Activated CD4-positive, alpha-beta T cell treated with anti-CD3 and anti-CD28 coated beads, Interleukin-2, amount 50 U/mL, for 1 hour (primary cell): ENCODE measurements at regions not wholly inside any gene's neighbourhood (a gene's known extent, or its start where the extent isn't known, plus 50 kb on each side); places are given as distances from the start of the nearest gene placed in this dataset.

Experiments used
- DNase-seq: peaks from one replicate; pipeline ENCODE4 v3.0.0-alpha.2; 2020

- no peak for DNase-seq
Measured at GRCh38 chr21:35792569-35793305, 267.6 kb downstream of the SETD4 start.

DNA sequence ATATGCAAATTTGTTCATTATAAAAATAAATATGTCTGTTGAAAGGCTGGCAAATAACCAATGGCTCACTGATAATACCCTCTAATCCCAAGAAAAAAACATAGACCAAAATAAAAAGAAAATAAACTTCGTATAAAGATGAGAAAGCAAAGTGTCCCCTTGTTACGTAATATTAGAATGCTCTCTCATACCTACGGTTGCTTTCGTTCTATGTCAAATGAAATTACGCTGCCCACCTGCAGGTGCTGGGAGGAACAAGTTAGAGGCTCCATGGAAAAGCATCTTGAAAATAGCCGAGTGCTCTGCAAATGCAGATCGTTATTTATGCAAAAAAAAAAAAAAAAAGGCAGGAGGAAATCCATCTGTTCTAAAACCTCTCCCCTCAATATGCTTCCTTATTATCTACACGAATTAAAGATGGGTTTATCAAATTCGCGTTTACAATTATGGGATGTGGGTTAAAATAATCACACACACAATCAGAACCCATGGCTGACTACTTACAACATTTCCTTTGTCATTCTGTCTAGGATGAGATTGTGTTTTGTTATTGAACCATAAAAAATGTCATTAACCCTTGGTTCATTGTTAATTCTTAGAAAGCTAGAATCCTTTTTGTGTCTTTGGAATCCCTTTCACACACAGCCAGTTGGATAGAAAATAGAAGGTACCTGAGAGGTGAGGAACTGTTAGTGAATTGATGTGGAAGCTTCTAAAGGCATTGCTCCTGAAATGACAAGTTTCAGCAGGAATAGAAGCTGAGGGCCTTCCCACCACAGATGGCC, 268.6 kb downstream of the SETD4 start:
- DNase-seq, result no peak

GRCh38 chr21:35783721-35784120, 276.6 kb downstream of the SETD4 start:
- DNase-seq, result no peak

DNA sequence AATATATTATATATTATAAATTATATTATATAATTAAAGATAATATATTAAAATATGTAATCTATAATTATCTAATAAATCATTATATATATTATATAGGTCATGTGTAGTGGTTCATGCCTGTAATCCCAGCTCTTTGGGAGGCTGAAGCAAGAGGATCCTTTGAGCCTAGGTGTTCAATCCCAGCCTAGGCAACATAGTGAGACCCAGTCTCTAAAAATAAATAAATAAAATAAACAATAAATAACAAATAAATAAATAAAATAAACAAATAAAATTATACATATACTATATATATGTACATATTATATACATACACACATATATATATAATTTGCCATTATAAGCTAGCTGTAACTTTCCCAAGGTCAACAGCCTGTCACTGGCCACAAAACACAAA, 277.7 kb downstream of the SETD4 start:
- DNase-seq, result no peak

DNA sequence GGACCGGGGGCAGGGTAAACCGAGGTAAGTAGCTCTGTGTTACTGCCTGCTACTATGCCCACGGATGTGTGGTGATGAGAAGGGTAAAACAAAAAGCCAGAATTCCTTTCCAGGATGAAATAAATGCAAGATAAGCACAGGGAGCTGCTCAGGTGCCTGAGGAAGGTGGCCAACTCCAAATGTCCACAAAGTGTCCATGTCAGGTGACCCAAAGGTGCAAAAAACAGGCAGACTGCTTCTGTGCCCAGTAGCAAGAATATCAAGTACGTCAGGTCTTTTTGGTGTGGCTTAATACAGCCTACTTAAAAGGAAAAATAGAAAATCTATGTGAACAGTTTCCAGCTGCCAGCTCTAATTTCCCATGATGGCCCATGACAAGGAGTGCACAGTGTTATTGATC, 279.3 kb downstream of the SETD4 start:
- no peak for DNase-seq

GRCh38 chr21:35779690-35780570, 280.4 kb downstream of the SETD4 start:
- no peak for DNase-seq

DNA sequence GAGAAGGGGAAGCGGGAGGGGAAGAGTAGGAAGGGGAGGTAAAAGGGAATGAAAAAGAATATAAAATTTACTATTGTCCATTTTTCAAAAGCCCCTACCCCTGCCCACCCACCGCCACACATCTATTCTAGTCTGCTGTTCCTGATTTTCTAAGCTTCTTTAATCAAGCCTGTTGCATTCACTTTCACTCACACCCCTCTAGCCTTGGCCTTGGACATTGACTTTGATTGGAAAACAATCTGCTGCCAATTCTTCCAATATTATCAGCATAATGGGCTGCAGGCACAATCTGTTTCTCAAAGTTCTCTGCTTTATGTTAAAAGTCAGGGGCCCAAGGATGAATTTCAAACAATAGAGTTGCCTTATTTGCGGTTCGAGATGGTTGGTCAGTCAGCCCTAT, 281.2 kb downstream of the SETD4 start:
- DNase-seq, result no peak

DNA sequence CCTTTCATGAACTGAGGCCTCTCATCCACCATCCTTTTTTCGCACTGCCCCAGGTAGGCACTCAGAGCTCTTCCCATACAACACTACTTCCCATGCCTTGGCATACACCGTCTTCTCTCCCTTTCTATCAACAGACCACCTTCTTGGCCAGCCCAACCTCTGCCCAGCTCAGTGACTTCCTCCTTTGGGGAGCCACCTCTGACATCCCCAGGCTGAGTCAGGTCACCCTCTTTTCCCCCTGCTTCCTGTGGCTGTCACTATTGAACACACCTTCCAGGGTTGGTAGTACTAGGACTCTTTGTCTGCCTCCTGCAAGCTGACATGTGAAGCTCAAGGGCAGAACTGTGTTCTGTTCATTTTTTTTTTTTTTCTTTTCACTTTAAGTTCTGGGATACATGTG, 283.2 kb downstream of the SETD4 start:
- no peak for DNase-seq

- no peak for DNase-seq
Measured at GRCh38 chr21:35775778-35776544, 284.4 kb downstream of the SETD4 start.

- DNase-seq, result no peak
Measured at GRCh38 chr21:35770101-35770945, 290.0 kb downstream of the SETD4 start.

DNA sequence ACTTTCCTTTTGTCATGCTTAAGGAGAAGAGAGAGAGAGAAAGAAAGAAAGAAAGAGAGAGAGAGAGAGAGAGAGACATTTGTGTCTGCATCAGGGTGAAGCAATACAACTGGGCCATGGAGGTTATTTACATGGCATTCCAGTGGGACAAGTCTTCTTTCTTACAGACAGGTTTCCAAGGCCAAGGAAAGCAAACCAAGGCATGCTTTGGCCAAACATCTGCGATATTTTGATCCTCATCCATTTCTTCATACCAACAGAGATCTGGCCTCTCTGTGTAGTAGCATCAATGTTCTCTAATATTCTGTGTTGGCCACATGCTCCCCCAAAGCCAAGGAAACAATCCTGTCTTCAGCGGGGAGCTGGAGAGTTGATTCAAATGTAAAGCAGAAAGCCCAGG, 292.1 kb downstream of the SETD4 start:
- DNase-seq, result no peak

- DNase-seq, result no peak
Measured at GRCh38 chr21:35764586-35764985, 295.7 kb downstream of the SETD4 start.

DNA sequence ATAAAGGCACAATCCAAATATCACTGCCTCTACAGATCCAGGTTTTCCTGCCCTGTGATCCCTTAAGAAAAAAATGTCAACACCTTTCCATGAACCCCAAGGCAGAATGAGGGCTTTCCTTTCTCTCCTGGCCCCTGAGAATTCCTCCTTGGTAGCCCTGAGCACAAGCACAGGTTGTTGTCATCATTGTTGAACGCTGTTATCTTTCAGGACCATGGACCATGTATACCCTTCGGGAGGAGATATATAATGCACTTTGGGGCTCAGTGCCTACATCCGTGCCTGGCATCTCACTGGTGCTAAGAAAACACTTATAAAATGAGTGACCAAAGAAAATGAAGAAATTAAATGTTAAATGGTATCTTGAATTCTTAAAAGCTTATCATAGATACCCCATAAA, 296.2 kb downstream of the SETD4 start:
- no peak for DNase-seq

- no peak for DNase-seq
Measured at GRCh38 chr21:35754583-35754982, 305.7 kb downstream of the SETD4 start.

GRCh38 chr21:35753308-35753707, 307.0 kb downstream of the SETD4 start:
- no peak for DNase-seq

- no peak for DNase-seq
Measured at GRCh38 chr21:35751171-35751570, 309.2 kb downstream of the SETD4 start.

DNA sequence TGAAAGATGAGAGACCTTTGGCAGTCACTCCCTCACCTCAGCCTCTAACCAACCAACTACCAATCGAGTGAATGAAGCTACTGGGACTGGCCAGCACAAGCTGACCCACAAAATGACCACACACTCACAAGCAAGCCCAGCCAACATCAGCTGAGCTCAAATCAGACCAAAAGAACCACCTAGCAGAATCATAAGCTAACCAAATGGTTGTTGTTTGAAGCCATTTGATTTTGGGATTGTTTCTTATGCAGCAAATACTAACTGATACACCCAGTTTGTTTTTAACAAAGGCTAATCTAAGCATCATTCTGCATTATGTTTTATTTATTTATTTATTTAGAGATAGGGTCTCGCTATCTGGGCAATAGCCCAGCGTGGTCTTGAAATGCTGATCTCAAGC, 310.4 kb downstream of the SETD4 start:
- DNase-seq, result no peak

DNA sequence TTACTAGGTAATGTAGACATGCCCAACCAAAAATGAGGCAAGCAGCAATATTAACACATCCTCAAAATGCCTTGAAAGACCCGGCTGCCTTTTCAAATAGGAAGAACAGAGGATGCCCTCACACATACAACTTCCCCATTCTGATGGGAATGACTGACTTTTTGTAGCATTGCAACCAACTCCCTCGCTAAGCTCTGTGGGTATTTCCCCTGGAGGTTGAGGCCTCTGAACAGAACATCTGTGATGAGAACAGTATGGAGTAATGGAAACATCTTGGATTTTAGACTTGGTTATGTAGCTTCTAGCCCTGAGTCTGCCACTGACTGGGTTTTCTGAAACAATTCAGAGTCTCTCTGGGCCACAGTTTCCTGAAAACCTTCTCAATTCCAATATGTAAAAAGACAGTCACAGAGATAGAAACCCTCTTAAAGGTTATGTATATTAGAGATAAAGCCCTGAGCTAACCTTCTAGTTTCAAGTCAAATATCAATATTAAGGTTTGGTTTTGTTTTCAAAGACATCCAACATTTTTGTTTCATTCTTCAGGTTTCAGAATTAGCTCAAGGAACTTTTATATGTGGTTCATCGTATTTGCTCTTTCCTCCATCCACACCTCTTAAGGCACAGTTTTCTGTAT, 311.5 kb downstream of the SETD4 start:
- DNase-seq, result no peak

GRCh38 chr21:35743571-35743970, 316.8 kb downstream of the SETD4 start:
- DNase-seq, result no peak

DNA sequence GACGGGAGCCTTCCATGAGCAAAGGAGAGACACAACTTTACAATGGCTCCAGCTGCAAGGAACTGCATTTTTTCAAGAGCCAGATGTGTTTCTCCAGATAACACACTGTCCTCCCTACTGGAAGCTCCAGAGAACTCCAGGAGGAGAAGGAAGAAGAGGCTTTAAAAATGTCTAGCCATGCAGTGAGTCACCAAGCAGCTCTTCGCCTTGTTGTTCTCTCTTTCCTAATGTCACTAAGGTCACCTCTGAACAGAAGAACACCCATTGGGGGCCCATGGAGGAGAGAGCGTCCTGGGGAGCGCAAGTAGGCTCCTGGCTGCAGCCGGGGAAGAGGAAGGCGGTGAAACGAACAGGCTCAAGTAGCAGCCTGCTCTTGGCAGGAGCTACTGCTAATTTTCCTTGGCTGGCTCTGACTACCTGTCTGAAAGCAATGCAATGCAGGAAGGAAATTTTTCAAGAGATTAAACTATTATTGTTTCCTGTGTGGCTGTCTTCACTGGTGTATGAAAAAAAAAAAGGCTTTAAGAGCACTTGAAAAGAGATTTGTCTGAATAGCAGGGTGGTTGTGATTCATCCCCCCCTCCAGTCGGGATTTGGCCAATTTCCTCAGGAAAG, 321.9 kb downstream of the SETD4 start:
- DNase-seq, result no peak

- no peak for DNase-seq
Measured at GRCh38 chr21:35737899-35738346, 322.4 kb downstream of the SETD4 start.
